Hepatic stellate cell (primary cell): ENCODE measurements at regions not wholly inside any gene's neighbourhood (a gene's known extent, or its start where the extent isn't known, plus 50 kb on each side); places are given as distances from the start of the nearest gene placed in this dataset.
"Not testable (repeated sequence)": the region's sequence is repeated elsewhere in the genome, so short reads cannot be mapped to it uniquely, and the experiment has no call there.

Experiments
- DNase-seq: peaks from one replicate; pipeline ENCODE4 v3.0.0; 2011; ENCODE audit warnings: low spot score

DNA sequence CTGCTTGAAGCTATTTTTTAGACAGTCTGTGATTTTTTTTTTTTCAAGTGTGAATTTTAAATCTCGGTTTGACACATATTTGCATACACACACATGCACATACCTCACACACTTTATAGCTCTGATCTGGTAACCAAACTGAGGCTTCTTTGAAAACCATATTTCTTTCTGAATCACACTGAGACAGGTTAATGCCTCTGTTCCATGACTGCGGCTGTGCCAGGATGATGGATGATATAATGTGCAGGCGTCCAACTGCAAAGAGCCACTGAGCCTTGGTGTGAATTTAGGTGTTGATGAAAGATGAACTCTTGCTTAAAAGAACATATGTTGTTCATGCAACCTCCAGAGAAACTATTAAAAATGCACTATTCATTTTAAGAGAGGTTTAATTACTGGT lies 504.0 kb upstream of the OLFM3 start:
- no peak for DNase-seq

DNA sequence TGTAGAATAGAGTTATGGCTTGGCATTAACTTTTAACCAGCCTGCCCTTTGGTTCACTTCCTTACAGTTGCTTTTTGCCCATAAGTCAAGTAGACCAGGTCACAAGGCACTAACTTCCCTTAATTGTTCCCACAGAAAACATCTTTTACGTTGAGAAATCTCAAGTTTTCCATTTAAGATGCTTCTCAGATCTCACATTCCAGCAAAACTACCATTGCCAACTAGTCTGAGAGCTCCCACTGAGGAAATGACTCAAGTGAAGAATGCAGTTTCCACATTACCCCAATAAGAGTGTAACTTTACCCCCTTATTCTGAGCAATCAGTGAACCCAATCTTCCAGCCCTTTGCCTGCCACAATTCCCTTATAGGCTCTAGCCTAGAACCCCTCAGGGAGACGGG lies 502.2 kb upstream of the OLFM3 start:
- DNase-seq = no peak

DNA sequence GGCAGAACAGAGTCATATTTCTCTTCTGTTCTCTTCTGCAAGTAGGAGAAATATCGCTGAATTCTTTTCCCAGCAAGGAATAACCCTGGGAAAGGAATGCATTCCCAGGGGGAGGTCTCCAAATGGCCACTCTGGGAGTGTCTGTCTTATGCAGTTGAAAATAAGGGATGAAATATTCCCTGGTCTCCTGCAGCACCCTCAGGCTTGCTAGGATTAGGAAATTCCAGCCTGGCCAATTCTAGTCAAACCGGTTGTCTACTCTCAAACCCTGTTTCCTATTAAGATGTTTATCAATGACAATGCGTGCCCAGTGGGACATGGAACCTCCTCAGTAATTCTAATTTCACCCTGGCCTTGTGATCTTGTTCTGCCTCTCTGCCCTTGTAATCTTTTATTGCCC lies 501.1 kb upstream of the OLFM3 start:
- DNase-seq = not testable (repeated sequence)

DNA sequence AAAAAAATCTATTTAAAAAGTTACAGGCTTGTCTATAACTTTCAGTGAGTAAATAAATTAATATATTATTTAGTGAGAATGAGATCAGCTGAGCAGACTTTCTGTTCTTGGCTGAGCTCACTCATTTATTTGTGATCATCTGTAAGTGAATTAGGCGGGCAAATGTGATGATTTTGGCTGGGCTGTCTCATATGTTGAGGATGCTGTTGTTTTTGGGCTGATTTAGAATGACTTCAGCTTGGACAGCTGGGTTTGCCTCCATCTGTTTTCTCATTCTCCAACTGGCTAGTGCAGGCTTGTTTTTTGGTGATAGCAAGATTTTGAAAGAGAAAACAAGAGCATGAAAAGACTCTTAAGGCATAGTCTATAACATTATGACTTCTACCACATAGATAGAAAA lies 475.8 kb upstream of the OLFM3 start:
- DNase-seq = no peak

DNA sequence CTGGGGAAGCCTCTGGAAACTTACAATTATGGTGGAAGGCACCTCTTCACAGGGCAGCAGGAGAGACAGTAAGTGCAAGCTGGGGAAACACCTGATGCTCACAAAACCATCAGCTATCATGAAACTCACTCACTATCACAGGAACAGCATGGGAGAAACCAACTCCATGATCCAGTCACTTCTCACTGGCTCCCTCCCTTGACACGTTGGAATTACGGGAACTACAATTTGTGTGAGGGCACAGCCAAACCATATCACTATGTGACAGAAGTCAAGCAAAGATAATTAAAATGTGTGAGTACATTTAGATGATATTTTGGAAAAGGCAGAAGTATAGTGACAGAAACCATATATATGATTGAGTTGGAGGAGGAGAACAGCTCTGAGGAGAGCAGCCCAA lies 474.0 kb upstream of the OLFM3 start:
- DNase-seq = no peak

DNA sequence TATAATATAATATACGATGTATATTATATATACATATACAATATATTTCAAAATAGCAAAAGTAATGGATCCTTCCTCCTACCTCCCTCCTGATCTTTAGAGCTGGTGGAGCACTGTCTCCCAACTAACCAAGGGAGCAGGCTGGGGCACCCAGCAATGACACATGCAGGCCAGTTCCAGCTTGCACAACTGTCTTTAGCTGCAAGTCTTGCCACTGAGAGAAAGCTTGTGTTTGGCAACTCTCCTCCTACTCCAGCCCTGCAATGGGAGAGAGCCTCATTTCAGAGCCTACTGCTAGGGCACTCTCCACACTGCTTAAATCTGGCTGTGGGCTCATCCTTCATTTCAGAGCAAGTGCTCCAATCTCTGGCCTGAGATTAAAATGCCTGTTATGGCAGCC lies 469.8 kb upstream of the OLFM3 start:
- DNase-seq = no peak

DNA sequence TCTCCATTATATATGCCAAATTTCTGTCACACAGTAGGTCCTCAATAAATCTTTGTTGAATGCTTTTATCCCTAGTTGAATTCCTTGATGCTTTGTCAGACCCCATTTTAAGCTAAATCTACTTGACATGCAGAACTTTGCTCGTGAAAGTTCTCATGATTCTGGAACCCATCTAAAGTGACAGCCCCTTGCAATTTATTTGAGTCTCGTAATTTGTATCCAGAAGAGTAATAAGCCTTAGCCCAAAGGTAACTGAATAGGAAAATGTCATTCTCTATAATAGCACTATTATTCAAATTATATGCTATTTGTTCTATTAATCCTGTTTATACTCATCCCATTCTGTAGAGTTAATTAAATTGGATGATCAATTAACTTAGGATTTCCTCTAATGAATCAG lies 466.6 kb upstream of the OLFM3 start:
- DNase-seq = no peak

DNA sequence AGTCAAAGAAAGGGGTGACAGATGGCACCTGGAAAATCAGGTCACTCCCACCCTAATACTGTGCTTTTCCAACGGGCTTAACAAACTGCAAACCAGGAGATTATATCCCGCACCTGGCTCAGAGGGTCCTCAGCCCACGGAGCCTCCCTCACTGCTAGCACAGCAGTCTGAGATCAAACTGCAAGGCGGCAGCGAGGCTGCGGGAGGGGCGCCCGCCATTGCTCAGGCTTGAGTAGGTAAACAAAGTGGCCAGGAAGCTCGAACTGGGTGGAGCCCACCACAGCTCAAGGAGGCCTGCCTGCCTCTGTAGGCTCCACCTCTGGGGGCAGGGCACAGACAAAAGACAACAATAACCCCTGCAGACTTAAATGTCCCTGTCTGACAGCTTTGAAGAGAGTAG lies 445.6 kb upstream of the OLFM3 start:
- not testable (repeated sequence) for DNase-seq

DNA sequence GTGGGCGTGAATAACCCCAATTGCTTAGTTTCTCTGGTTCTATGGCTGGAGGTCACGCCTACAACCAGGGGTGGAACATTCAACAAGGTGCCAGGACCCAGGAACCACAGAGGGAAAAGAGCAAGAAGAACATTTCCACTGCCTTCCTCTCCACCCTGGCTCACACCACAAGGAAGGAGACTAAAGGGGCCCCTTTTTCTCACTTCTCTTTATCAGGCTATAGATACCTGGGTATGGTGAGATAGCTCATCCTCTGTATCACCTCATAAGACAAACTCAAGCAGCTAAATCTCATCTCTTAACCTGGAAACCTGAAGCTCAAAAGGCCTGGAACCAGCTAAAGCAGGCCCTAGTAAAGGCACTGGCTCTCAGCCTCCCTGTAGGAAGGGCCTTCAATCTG lies 438.8 kb upstream of the OLFM3 start:
- no peak for DNase-seq

DNA sequence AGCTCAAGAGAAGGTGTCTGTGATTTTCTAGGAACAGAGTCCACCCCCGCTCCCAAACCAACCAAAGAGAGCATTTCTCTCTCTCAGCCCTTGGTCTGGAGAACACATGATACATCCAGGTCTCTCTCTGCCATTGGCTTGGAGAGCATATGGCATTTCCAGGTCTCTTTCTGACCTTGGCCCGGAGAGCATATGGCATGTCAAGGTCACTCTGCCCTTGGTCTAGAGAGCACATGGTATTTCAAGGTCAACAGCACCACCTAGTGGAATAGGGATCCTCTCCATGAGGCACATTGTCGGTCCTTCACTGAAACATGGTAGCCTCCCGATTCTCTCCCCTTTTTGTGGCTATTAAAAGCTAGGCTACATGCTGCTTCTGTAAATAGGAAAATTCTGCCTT lies 437.7 kb upstream of the OLFM3 start:
- DNase-seq = no peak

DNA sequence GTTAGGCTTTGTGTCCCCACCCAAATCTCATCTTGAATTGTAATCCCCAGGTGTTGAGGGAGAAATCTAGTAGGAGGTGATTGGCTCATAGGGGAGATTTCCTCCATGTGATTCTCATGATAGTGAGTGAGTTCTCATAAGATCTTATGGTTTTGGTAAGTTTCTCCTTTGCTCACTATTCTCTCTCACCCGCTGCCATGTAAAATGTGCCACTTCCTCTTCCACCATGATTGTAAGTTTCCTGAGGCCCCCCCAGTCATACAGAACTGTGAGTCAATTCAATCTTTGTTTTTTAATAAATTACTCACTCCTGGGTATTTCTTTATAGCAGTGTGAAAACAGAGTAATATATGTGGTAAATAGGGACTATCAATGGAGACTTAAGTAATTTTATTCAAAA lies 434.5 kb upstream of the OLFM3 start:
- DNase-seq = no peak

DNA sequence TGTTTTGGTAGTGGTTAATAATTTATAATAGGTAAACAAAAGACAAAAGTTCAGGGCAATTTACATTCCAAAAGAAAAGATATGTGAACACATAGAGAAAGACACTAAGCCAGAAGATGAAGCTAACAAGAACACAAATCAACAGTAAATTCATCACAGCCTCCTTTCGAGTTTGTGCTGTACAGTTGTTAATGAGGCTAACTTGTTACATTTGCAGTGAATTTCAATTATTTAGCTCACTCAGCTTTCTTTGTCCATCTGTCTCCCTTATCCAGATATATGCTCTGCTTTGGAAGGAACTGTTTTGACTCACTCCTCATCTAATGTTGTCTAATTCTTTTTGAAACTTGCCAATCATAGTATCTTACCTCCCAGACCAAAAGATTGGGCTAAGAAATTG lies 423.3 kb upstream of the OLFM3 start:
- no peak for DNase-seq
